Hepatocyte (in vitro differentiated cells): ENCODE measurements at regions not wholly inside any gene's neighbourhood (a gene's known extent, or its start where the extent isn't known, plus 50 kb on each side); places are given as distances from the start of the nearest gene placed in this dataset.

Experiments used
- DNase-seq: peaks from one replicate; pipeline ENCODE4 v3.0.0-alpha.2; 2016; ENCODE audit warnings: low spot score
- H2AFZ ChIP-seq: fragments of 200-600 bp; sonication (generic); 2 replicates; pipeline ENCODE4 v1.6.0; 2016; ENCODE audit warnings: antibody characterized with exemption, mild to moderate bottlenecking
- H3K27ac ChIP-seq: fragments of 200-600 bp; sonication (generic); 2 replicates; pipeline ENCODE4 v1.5.1; 2016; ENCODE audit warnings: mild to moderate bottlenecking
- H3K27me3 ChIP-seq: fragments of 200-600 bp; sonication (generic); 2 replicates; pipeline ENCODE4 v1.6.1; 2016
- H3K36me3 ChIP-seq: fragments of 200-600 bp; sonication (generic); replicated peaks from 2 replicates; pipeline ENCODE4 v1.5.1; 2016; ENCODE audit warnings: low read depth; ENCODE audit not compliant: insufficient read depth
- H3K4me1 ChIP-seq: fragments of 200-600 bp; sonication (generic); 2 replicates; pipeline ENCODE4 v1.5.1; 2016; ENCODE audit warnings: mild to moderate bottlenecking, moderate library complexity; ENCODE audit not compliant: insufficient read depth
- H3K4me2 ChIP-seq: fragments of 200-600 bp; sonication (generic); 2 replicates; pipeline ENCODE4 v1.6.0; 2016
- H3K4me3 ChIP-seq: fragments of 200-600 bp; sonication (generic); 2 replicates; pipeline ENCODE4 v1.5.1; 2016; ENCODE audit warnings: mild to moderate bottlenecking
- H3K79me2 ChIP-seq: fragments of 200-600 bp; sonication (generic); 2 replicates; pipeline ENCODE4 v1.6.0; 2017; ENCODE audit warnings: mild to moderate bottlenecking
- H3K9me2 ChIP-seq: fragments of 200-600 bp; sonication (generic); replicated peaks from 2 replicates; pipeline ENCODE4 v1.6.0; 2017; ENCODE audit warnings: mild to moderate bottlenecking; ENCODE audit not compliant: insufficient read depth
- H3K9me3 ChIP-seq: fragments of 200-600 bp; sonication (generic); 2 replicates; pipeline ENCODE4 v1.5.1; 2016; ENCODE audit warnings: low read depth, mild to moderate bottlenecking
- H4K20me1 ChIP-seq: fragments of 200-600 bp; sonication (generic); 2 replicates; pipeline ENCODE4 v1.6.0; 2016; ENCODE audit warnings: mild to moderate bottlenecking; ENCODE audit not compliant: insufficient read depth, poor library complexity, severe bottlenecking
- CTCF ChIP-seq: fragments of 200-600 bp; sonication (generic); IDR thresholded peaks from 2 replicates; pipeline ENCODE4 v1.5.1; 2016; ENCODE audit warnings: antibody characterized with exemption, mild to moderate bottlenecking; ENCODE audit not compliant: poor library complexity
- EZH2 ChIP-seq: fragments of 200-600 bp; sonication (generic); IDR thresholded peaks from 2 replicates; pipeline ENCODE4 v1.6.1; 2016; ENCODE audit warnings: antibody characterized with exemption, mild to moderate bottlenecking, borderline replicate concordance
- EZH2phosphoT487 ChIP-seq: fragments of 200-600 bp; sonication (generic); IDR thresholded peaks from one replicate; pipeline ENCODE4 v1.6.1; 2018; ENCODE audit warnings: antibody characterized with exemption, mild to moderate bottlenecking, low read depth, moderate library complexity; ENCODE audit not compliant: unreplicated experiment, severe bottlenecking
- WGBS: methylation state at CpG from one replicate; pipeline ENCODE4 v1.1.6; 2016; ENCODE audit warnings: low lambda C conversion rate; ENCODE audit errors: missing lambda C conversion rate; 5-methylcytosine and 5-hydroxymethylcytosine counted together

GRCh38 chr15:66891776-66892175 is 173.6 kb upstream of the SMAD3 start:
- Histone ChIP-seq H3K4me2 (no peak overlapping the region), H3K4me1 (peaks cover 7% of the 10 kb centered on the region), H3K27me3 (no peaks in the 10 kb centered on the region), H3K27ac (no peak overlapping the region), H3K79me2 (no peaks in the 10 kb centered on the region), H3K9me2 (no peaks in the 10 kb centered on the region), H3K4me3 (no peak overlapping the region), H4K20me1 (no peaks in the 10 kb centered on the region), H3K9me3 (peaks cover 3% of the 10 kb centered on the region), H2AFZ (no peak overlapping the region), H3K36me3 (no peaks in the 10 kb centered on the region)
- no peak for DNase-seq
- no peak for TF ChIP-seq EZH2
- no peak for TF ChIP-seq EZH2phosphoT487
- TF ChIP-seq CTCF, result no peak
- 37% methylated on average over 2 of the region's 2 CpGs for WGBS

- Histone ChIP-seq H3K4me3 (no peak overlapping the region), H3K27ac (no peak overlapping the region), H2AFZ (no peak overlapping the region), H4K20me1 (no peaks in the 10 kb centered on the region), H3K9me2 (no peaks in the 10 kb centered on the region), H3K36me3 (no peaks in the 10 kb centered on the region), H3K9me3 (peaks cover 3% of the 10 kb centered on the region), H3K4me2 (no peak overlapping the region), H3K4me1 (peaks cover 7% of the 10 kb centered on the region), H3K79me2 (no peaks in the 10 kb centered on the region), H3K27me3 (no peaks in the 10 kb centered on the region)
- 85% methylated on average over 4 of the region's 4 CpGs for WGBS
- no peak for DNase-seq
- TF ChIP-seq CTCF, result no peak
- no peak for TF ChIP-seq EZH2
- TF ChIP-seq EZH2phosphoT487, result no peak
Observed at GRCh38 chr15:66893294-66893693, 172.1 kb upstream of the SMAD3 start.

- H4K20me1 ChIP-seq, result no peaks in the 10 kb centered on the region
- H2AFZ ChIP-seq, result no peak overlapping the region
- H3K27me3 ChIP-seq, result no peaks in the 10 kb centered on the region
- H3K4me1 ChIP-seq, result peaks cover 7% of the 10 kb centered on the region
- H3K27ac ChIP-seq, result no peak overlapping the region
- no peaks in the 10 kb centered on the region for H3K9me2 ChIP-seq
- H3K36me3 ChIP-seq, result no peaks in the 10 kb centered on the region
- WGBS, result 87% methylated on average over 5 of the region's 5 CpGs
- TF ChIP-seq EZH2, result no peak
- no peak for TF ChIP-seq EZH2phosphoT487
- no peak for TF ChIP-seq CTCF
- H3K9me3 ChIP-seq, result peaks cover 2% of the 10 kb centered on the region
- no peak overlapping the region for H3K4me3 ChIP-seq
- H3K4me2 ChIP-seq, result no peak overlapping the region
- no peak for DNase-seq
- H3K79me2 ChIP-seq, result no peaks in the 10 kb centered on the region
Observed at GRCh38 chr15:66894363-66894762, 171.0 kb upstream of the SMAD3 start.
